Parathyroid adenoma (tissue), 2 donors: ENCODE measurements at regions not wholly inside any gene's neighbourhood (a gene's known extent, or its start where the extent isn't known, plus 50 kb on each side); places are given as distances from the start of the nearest gene placed in this dataset.

Experiments used
- H2AFZ ChIP-seq: fragments of 300-600 bp; sonication (generic); one replicate; pipeline ENCODE4 v1.7.0; 2017; ENCODE audit warnings: antibody characterized with exemption, mild to moderate bottlenecking
- H3K27ac ChIP-seq: fragments of 300-600 bp; sonication (generic); one replicate; pipeline ENCODE4 v1.7.0; 2017
- H3K27me3 ChIP-seq: fragments of 300-600 bp; sonication (generic); one replicate; pipeline ENCODE4 v1.7.0; 2017; ENCODE audit warnings: low read length; ENCODE audit not compliant: control insufficient read depth, insufficient read depth
- H3K36me3 ChIP-seq: fragments of 300-600 bp; sonication (generic); one replicate; pipeline ENCODE4 v1.7.0; 2017; ENCODE audit warnings: low read length; ENCODE audit not compliant: control insufficient read depth, insufficient read depth
- H3K4me1 ChIP-seq: fragments of 300-600 bp; sonication (generic); one replicate; pipeline ENCODE4 v1.7.0; 2017; ENCODE audit warnings: control low read depth
- H3K4me2 ChIP-seq: fragments of 300-600 bp; sonication (generic); one replicate; pipeline ENCODE4 v1.7.0; 2017; ENCODE audit warnings: low read length
- H3K4me3 ChIP-seq: fragments of 300-600 bp; sonication (generic); one replicate; pipeline ENCODE4 v1.7.0; 2017; ENCODE audit warnings: low read depth, low read length
- H3K79me2 ChIP-seq: fragments of 300-600 bp; sonication (generic); one replicate; pipeline ENCODE4 v1.7.0; 2017; ENCODE audit warnings: control low read depth
- H3K9ac ChIP-seq: fragments of 300-600 bp; sonication (generic); one replicate; pipeline ENCODE4 v1.7.0; 2017; ENCODE audit warnings: mild to moderate bottlenecking
- H3K9me3 ChIP-seq: fragments of 300-600 bp; sonication (generic); one replicate; pipeline ENCODE4 v1.7.0; 2017; ENCODE audit warnings: low read length; ENCODE audit not compliant: control insufficient read depth
- CTCF ChIP-seq: fragments of 300-600 bp; sonication (generic); IDR thresholded peaks from one replicate; pipeline ENCODE4 v1.7.0; 2017; ENCODE audit warnings: antibody characterized with exemption, mild to moderate bottlenecking
- donor health status: primary hyperparathyroidism.

GRCh38 chr5:60207040-60207439 is 313.5 kb upstream of the PDE4D start:
- no peaks in the 10 kb centered on the region for H3K79me2 ChIP-seq
- no peak overlapping the region for H3K9ac ChIP-seq
- no peak overlapping the region for H3K4me3 ChIP-seq
- no peak overlapping the region for H2AFZ ChIP-seq
- H3K27me3 ChIP-seq: no peaks in the 10 kb centered on the region
- no peaks in the 10 kb centered on the region for H3K4me1 ChIP-seq
- H3K4me2 ChIP-seq: no peak overlapping the region
- H3K27ac ChIP-seq: no peak overlapping the region
- H3K9me3 ChIP-seq: no peaks in the 10 kb centered on the region
- no peaks in the 10 kb centered on the region for H3K36me3 ChIP-seq
- TF ChIP-seq CTCF: no peak

- no peak overlapping the region for H3K27ac ChIP-seq
- TF ChIP-seq CTCF: no peak
- no peak overlapping the region for H3K4me2 ChIP-seq
- no peaks in the 10 kb centered on the region for H3K79me2 ChIP-seq
- no peak overlapping the region for H3K4me3 ChIP-seq
- H3K9ac ChIP-seq: no peak overlapping the region
- no peaks in the 10 kb centered on the region for H3K36me3 ChIP-seq
- no peaks in the 10 kb centered on the region for H3K4me1 ChIP-seq
- H3K9me3 ChIP-seq: no peaks in the 10 kb centered on the region
- no peak overlapping the region for H2AFZ ChIP-seq
- no peaks in the 10 kb centered on the region for H3K27me3 ChIP-seq
Measured at GRCh38 chr5:60206234-60206633, 312.7 kb upstream of the PDE4D start.

- H3K4me2 ChIP-seq: no peak overlapping the region
- no peak overlapping the region for H3K27ac ChIP-seq
- H3K4me1 ChIP-seq: no peaks in the 10 kb centered on the region
- no peaks in the 10 kb centered on the region for H3K79me2 ChIP-seq
- no peaks in the 10 kb centered on the region for H3K9me3 ChIP-seq
- no peaks in the 10 kb centered on the region for H3K36me3 ChIP-seq
- no peak for TF ChIP-seq CTCF
- H3K9ac ChIP-seq: no peak overlapping the region
- no peaks in the 10 kb centered on the region for H3K27me3 ChIP-seq
- H2AFZ ChIP-seq: no peak overlapping the region
- no peak overlapping the region for H3K4me3 ChIP-seq
Measured at GRCh38 chr5:60205071-60205470, 311.5 kb upstream of the PDE4D start.

- Histone ChIP-seq H3K9me3 (no peaks in the 10 kb centered on the region), H3K9ac (no peak overlapping the region), H3K27ac (no peak overlapping the region), H3K4me2 (no peak overlapping the region), H3K4me1 (no peaks in the 10 kb centered on the region), H3K79me2 (no peaks in the 10 kb centered on the region), H3K27me3 (no peaks in the 10 kb centered on the region), H2AFZ (no peak overlapping the region), H3K36me3 (no peaks in the 10 kb centered on the region), H3K4me3 (no peak overlapping the region)
- no peak for TF ChIP-seq CTCF
Measured at GRCh38 chr5:60196385-60197113, 303.0 kb upstream of the PDE4D start.

GRCh38 chr5:60195551-60195950 is 302.0 kb upstream of the PDE4D start:
- no peaks in the 10 kb centered on the region for H3K4me1 ChIP-seq
- H3K4me2 ChIP-seq: no peak overlapping the region
- H3K27me3 ChIP-seq: no peaks in the 10 kb centered on the region
- no peaks in the 10 kb centered on the region for H3K9me3 ChIP-seq
- no peak overlapping the region for H3K9ac ChIP-seq
- H3K27ac ChIP-seq: no peak overlapping the region
- H3K36me3 ChIP-seq: no peaks in the 10 kb centered on the region
- TF ChIP-seq CTCF: no peak
- no peaks in the 10 kb centered on the region for H3K79me2 ChIP-seq
- no peak overlapping the region for H3K4me3 ChIP-seq
- H2AFZ ChIP-seq: no peak overlapping the region
